K562 (cell line): ENCODE measurements at regions not wholly inside any gene's neighbourhood (a gene's known extent, or its start where the extent isn't known, plus 50 kb on each side); places are given as distances from the start of the nearest gene placed in this dataset.

Experiments used
- ATAC-seq: fragments of 200-7000 bp; cut with Tn5 transposase; 3 replicates; pipeline ENCODE4 v1.9.1; 2020; ENCODE audit warnings: moderate library complexity
- BruUV-seq: library from RNA; stranded (reverse); fragments of 400-500 nt; replicated peaks from 2 replicates; lab custom pipeline; 2021; lab: Mats Ljungman, UMichigan
- CTCF ChIA-PET: fragments of 300-600 bp; formaldehyde crosslinking; extraction: SDS; loops from one replicate; lab custom pipeline; 2021; ENCODE audit warnings: low intra/inter-chr PET ratio; lab: Yijun Ruan, JAX
- POLR2A ChIA-PET: fragments of 300-600, 350-650 bp; sonication (Branson Sonifier 250); formaldehyde crosslinking; extraction: SDS; loops from one replicate; lab custom pipeline; 2021; ENCODE audit warnings: antibody characterized with exemption, inconsistent platforms; lab: Yijun Ruan, JAX
- DNase-seq, 4 experiments: peaks; one replicate each; pipeline versions ENCODE4 v3.0.0 to v3.0.0-alpha.2; 2011 to 2018; ENCODE audit warnings: low spot score in 3 of 4, mixed read lengths in 3 of 4; ENCODE audit errors: extremely low read depth in 1 of 4
- FAIRE-seq: peaks from 2 replicates; lab custom pipeline; 2011; peaks lifted over from hg19 to GRCh38; lab: Jason Lieb, UNC
- H2AFZ ChIP-seq: 2 replicates; pipeline ENCODE4 v1.6.0; 2011; ENCODE audit warnings: low read depth, low read length, control low read depth, inconsistent platforms
- H3K27ac ChIP-seq: fragments of 200-600 bp; 3 replicates; pipeline ENCODE4 v1.8.0; 2011; ENCODE audit warnings: low read depth, mild to moderate bottlenecking, control low read depth, inconsistent platforms, low read length, moderate library complexity, mixed read lengths; ENCODE audit errors: extremely low read depth
- H3K27me3 ChIP-seq, 2 experiments: fragments of 300-600 bp in 1 of 2; 2 replicates in 1 of 2; 3 replicates in 1 of 2; pipeline versions ENCODE4 v1.6.0 to v1.8.0; 2011; ENCODE audit warnings: inconsistent platforms in 2 of 2, low read length in 2 of 2, mild to moderate bottlenecking in 1 of 2, mixed read lengths in 1 of 2, moderate library complexity in 1 of 2; ENCODE audit not compliant: control insufficient read depth in 2 of 2, insufficient read depth in 2 of 2
- H3K36me3 ChIP-seq: fragments of 300-600 bp; 3 replicates; pipeline ENCODE4 v1.8.0; 2011; ENCODE audit warnings: mild to moderate bottlenecking, low read length, inconsistent platforms; ENCODE audit not compliant: control insufficient read depth, insufficient read depth
- H3K4me1 ChIP-seq, 2 experiments: fragments of 200-600 bp in 1 of 2; replicated peaks in 1 of 2; 2 replicates in 1 of 2; 3 replicates in 1 of 2; pipeline versions ENCODE4 v1.5.1 to v1.8.0; 2011; ENCODE audit warnings: inconsistent platforms in 2 of 2, low read length in 2 of 2, mild to moderate bottlenecking in 1 of 2, mixed read lengths in 1 of 2, moderate library complexity in 1 of 2; ENCODE audit not compliant: control insufficient read depth in 2 of 2, insufficient read depth in 2 of 2
- H3K4me2 ChIP-seq: 2 replicates; pipeline ENCODE4 v1.6.1; 2011; ENCODE audit warnings: low read length, control low read depth, inconsistent platforms, mixed read lengths; ENCODE audit not compliant: insufficient read depth
- H3K4me3 ChIP-seq: fragments of 200-600 bp; sonication (generic), shearing (Covaris generic); 2 replicates; pipeline ENCODE4 v1.5.1; 2016; ENCODE audit warnings: control low read depth, inconsistent platforms
- H3K79me2 ChIP-seq: fragments of 200-600 bp; 3 replicates; pipeline ENCODE4 v1.8.0; 2011; ENCODE audit warnings: low read length, inconsistent platforms; ENCODE audit not compliant: control insufficient read depth, insufficient read depth
- H3K9ac ChIP-seq, 2 experiments: 2 replicates each; pipeline versions ENCODE4 v1.6.0 to v1.6.1; 2011; ENCODE audit warnings: low read depth in 2 of 2, low read length in 2 of 2, control low read depth in 1 of 2, inconsistent platforms in 1 of 2, mild to moderate bottlenecking in 1 of 2, mixed read lengths in 1 of 2; ENCODE audit not compliant: insufficient read depth in 1 of 2
- H3K9me1 ChIP-seq: one replicate; pipeline ENCODE4 v1.6.0; 2011; ENCODE audit warnings: inconsistent platforms, mild to moderate bottlenecking, low read length, moderate library complexity; ENCODE audit not compliant: control insufficient read depth, insufficient read depth
- H3K9me3 ChIP-seq: replicated peaks from 2 replicates; pipeline ENCODE4 v1.5.1; 2011; ENCODE audit warnings: low read depth, low read length, inconsistent platforms; ENCODE audit not compliant: control insufficient read depth, insufficient read depth
- H4K20me1 ChIP-seq: replicated peaks from 2 replicates; pipeline ENCODE4 v1.6.1; 2011; ENCODE audit warnings: low read length, inconsistent platforms, mixed read lengths; ENCODE audit not compliant: control insufficient read depth, insufficient read depth
- DEAF1 ChIP-seq: fragments of 450-650 bp; formaldehyde crosslinking; IDR thresholded peaks from 2 replicates; pipeline ENCODE4 v1.4.0; 2020; ENCODE audit warnings: mild to moderate bottlenecking, moderate library complexity
- FOXJ2 ChIP-seq: fragments of 200-800 bp; sonication (Bioruptor generic); IDR thresholded peaks from 2 replicates; pipeline ENCODE4 v1.6.1; 2016; ENCODE audit warnings: missing genetic modification characterization, missing compliant biosample characterization
- LARP7 ChIP-seq: fragments of 450-650 bp; IDR thresholded peaks from 2 replicates; pipeline ENCODE4 v1.6.1; 2016
- NCOA2 ChIP-seq, 2 experiments: fragments of 450-650 bp; IDR thresholded peaks; 2 replicates each; pipeline ENCODE4 v1.6.1; 2018; ENCODE audit warnings: mild to moderate bottlenecking in 2 of 2, moderate library complexity in 1 of 2; ENCODE audit not compliant: partially characterized antibody in 2 of 2
- PCBP1 ChIP-seq: fragments of 200-400 bp; formaldehyde crosslinking; IDR thresholded peaks from 2 replicates; pipeline ENCODE4 v1.6.1; 2018; ENCODE audit warnings: mild to moderate bottlenecking, low read depth, low read length; ENCODE audit not compliant: poor library complexity, severe bottlenecking
- PHF20 ChIP-seq: fragments of 450-650 bp; IDR thresholded peaks from 2 replicates; pipeline ENCODE4 v1.6.1; 2018; ENCODE audit not compliant: partially characterized antibody
- SREBF2 ChIP-seq: sonication (generic); formaldehyde crosslinking; IDR thresholded peaks from 2 replicates; pipeline ENCODE4 v1.4.0; 2020; ENCODE audit warnings: mild to moderate bottlenecking, missing genetic modification reagents
- STAT5A ChIP-seq: IDR thresholded peaks from 2 replicates; pipeline ENCODE4 v1.6.1; 2012; ENCODE audit warnings: low read length, inconsistent platforms, borderline replicate concordance
- TCFL5 ChIP-seq: fragments of 250-450 bp; sonication (Bioruptor Pico); conservative IDR thresholded peaks from 2 replicates; pipeline ENCODE4 v1.6.1; 2021; ENCODE audit warnings: mild to moderate bottlenecking, moderate library complexity, matching md5 sums
- ZFP91 ChIP-seq: sonication (generic); formaldehyde crosslinking; IDR thresholded peaks from 2 replicates; pipeline ENCODE4 v1.8.0; 2022; ENCODE audit warnings: mild to moderate bottlenecking, missing genetic modification reagents
- ZNF316 ChIP-seq: fragments of 450-650 bp; IDR thresholded peaks from 2 replicates; pipeline ENCODE4 v1.6.1; 2016
- WGBS: fragments of 100-300 bp; shearing (Covaris generic); methylation state at CpG from one replicate; pipeline ENCODE4 v1.1.6; 2016; ENCODE audit warnings: low coverage, mixed read lengths; ENCODE audit not compliant: insufficient coverage; ENCODE audit errors: missing lambda C conversion rate; 5-methylcytosine and 5-hydroxymethylcytosine counted together
- in situ Hi-C: fragments of 300-500 bp; cut with MboI; formaldehyde crosslinking; loops from 4 replicates; pipeline ENCODE4 v1.15.0; 2018; ENCODE audit warnings: inconsistent platforms, mixed read lengths
- intact Hi-C: fragments of 100-400 bp; cut with micrococcal nuclease; formaldehyde crosslinking; loops from 2 replicates; pipeline ENCODE4 v1.14.2; 2022
- TF ChIP-seq, protein P1 (sequence below): fragments of 250-450 bp; sonication (Bioruptor Pico); IDR thresholded peaks from 2 replicates; pipeline ENCODE4 v1.9.0; 2021; ENCODE audit warnings: mild to moderate bottlenecking, inconsistent platforms

- no peak for FAIRE-seq
- no peak for DNase-seq
- no peaks in the 10 kb centered on the region for H4K20me1 ChIP-seq
These were observed 144.0 kb upstream of the PRNP start for GRCh38 chr20:4542270-4542669.

DNA sequence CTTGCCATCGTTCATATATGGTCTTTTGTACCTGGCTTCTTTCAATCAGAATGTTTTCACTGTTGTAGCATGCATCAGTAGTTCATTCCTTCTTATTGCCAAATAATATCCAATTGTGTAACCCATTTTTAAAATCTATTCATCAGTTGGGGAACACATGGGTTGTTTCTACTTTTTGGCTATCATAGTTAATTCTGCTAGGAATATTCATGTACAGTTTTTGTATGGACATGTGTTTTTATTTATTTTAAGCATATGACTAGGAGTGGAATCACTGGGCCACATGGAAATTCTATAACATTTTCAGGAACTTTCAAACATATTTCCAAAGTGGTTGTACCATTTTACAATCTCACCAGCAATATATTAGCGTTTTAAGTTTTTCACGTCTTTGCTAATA is 151.9 kb upstream of the PRNP start:
- CTCF ChIA-PET: no interaction called here
- no peak overlapping the region for H3K27ac ChIP-seq
- no peak for ATAC-seq
- H3K9me1 ChIP-seq: no peaks in the 10 kb centered on the region
- H3K79me2 ChIP-seq: no peaks in the 10 kb centered on the region
- no peak overlapping the region for H2AFZ ChIP-seq
- 0% methylated on average over 3 of the region's 3 CpGs for whole genome bisulfite sequencing
- POLR2A ChIA-PET: no interaction called here
- no peak for DNase-seq
- intact Hi-C loops (no loop called here), in situ Hi-C loops (no loop called here)
- no peaks in the 10 kb centered on the region; a peak in 1 of 5 replicates for H3K27me3 ChIP-seq
- BruUV-seq: no TSS peak
- H3K36me3 ChIP-seq: no peaks in the 10 kb centered on the region
- H4K20me1 ChIP-seq: no peaks in the 10 kb centered on the region
- no peak for FAIRE-seq
- no peaks in the 10 kb centered on the region for H3K9me3 ChIP-seq
- no peaks in the 10 kb centered on the region for H3K4me1 ChIP-seq
- no peak overlapping the region for H3K4me3 ChIP-seq
- no peak overlapping the region for H3K9ac ChIP-seq
- H3K4me2 ChIP-seq: no peak overlapping the region
- TF ChIP-seq TCFL5 (no peak), DEAF1 (no peak), ZFP91 (CRISPR knock-in tag) (no peak), LARP7 (no peak), FOXJ2 (tag) (no peak), PHF20 (no peak), NCOA2 (IDR thresholded peaks at IDR 0.05; ENCODE audit: partially characterized antibody in 2 of 2) (no peak), ZNF316 (no peak), PCBP1 (no peak)

More at GRCh38 chr20:4542270-4542669, 144.0 kb upstream of the PRNP start:
- Histone ChIP-seq H3K9me1 (no peaks in the 10 kb centered on the region), H3K36me3 (no peaks in the 10 kb centered on the region), H3K4me2 (no peak overlapping the region), H3K27me3 (no peaks in the 10 kb centered on the region), H3K4me1 (no peaks in the 10 kb centered on the region), H3K9ac (no peak overlapping the region), H2AFZ (no peak overlapping the region), H3K27ac (no peak overlapping the region), H3K9me3 (no peaks in the 10 kb centered on the region), H3K4me3 (no peak overlapping the region), H3K79me2 (no peaks in the 10 kb centered on the region)
- intact Hi-C loops (no loop called here), in situ Hi-C loops (no loop called here)
- CTCF ChIA-PET: no interaction called here
- BruUV-seq: no TSS peak
- 1% methylated on average over 4 of the region's 4 CpGs for WGBS
- TF ChIP-seq STAT5A: no peak
- TF ChIP-seq, protein P1, sequence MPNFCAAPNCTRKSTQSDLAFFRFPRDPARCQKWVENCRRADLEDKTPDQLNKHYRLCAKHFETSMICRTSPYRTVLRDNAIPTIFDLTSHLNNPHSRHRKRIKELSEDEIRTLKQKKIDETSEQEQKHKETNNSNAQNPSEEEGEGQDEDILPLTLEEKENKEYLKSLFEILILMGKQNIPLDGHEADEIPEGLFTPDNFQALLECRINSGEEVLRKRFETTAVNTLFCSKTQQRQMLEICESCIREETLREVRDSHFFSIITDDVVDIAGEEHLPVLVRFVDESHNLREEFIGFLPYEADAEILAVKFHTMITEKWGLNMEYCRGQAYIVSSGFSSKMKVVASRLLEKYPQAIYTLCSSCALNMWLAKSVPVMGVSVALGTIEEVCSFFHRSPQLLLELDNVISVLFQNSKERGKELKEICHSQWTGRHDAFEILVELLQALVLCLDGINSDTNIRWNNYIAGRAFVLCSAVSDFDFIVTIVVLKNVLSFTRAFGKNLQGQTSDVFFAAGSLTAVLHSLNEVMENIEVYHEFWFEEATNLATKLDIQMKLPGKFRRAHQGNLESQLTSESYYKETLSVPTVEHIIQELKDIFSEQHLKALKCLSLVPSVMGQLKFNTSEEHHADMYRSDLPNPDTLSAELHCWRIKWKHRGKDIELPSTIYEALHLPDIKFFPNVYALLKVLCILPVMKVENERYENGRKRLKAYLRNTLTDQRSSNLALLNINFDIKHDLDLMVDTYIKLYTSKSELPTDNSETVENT (CRISPR knock-in tag): no peak
- TF ChIP-seq SREBF2 (CRISPR knock-in tag): no peak
- ATAC-seq: no peak
- POLR2A ChIA-PET: no interaction called here
